Myocyte (in vitro differentiated cells): ENCODE measurements at regions not wholly inside any gene's neighbourhood (a gene's known extent, or its start where the extent isn't known, plus 50 kb on each side); places are given as distances from the start of the nearest gene placed in this dataset.

Experiments used
- DNase-seq: peaks from one replicate; pipeline ENCODE4 v3.0.0-alpha.2; 2012; ENCODE audit warnings: low read depth

GRCh38 chr12:118689793-118690192 is 291.5 kb upstream of the SRRM4 start:
- peak; percentile 8 for DNase-seq

- no peak for DNase-seq
Measured at GRCh38 chr12:118690506-118690905, 290.8 kb upstream of the SRRM4 start.

- no peak for DNase-seq
Measured at GRCh38 chr12:118694128-118694775, 287.1 kb upstream of the SRRM4 start.

- no peak for DNase-seq
Measured at GRCh38 chr12:118704527-118705241, 276.7 kb upstream of the SRRM4 start.

- DNase-seq, result no peak
Measured at GRCh38 chr12:118706437-118706836, 274.9 kb upstream of the SRRM4 start.

GRCh38 chr12:118709946-118710345 is 271.4 kb upstream of the SRRM4 start:
- no peak for DNase-seq

GRCh38 chr12:118711185-118711584 is 270.2 kb upstream of the SRRM4 start:
- DNase-seq, result no peak

GRCh38 chr12:118714051-118714460 is 267.3 kb upstream of the SRRM4 start:
- DNase-seq, result no peak

GRCh38 chr12:118714500-118714899 is 266.8 kb upstream of the SRRM4 start:
- no peak for DNase-seq

GRCh38 chr12:118715647-118716046 is 265.7 kb upstream of the SRRM4 start:
- no peak for DNase-seq

GRCh38 chr12:118727196-118727978 is 254.0 kb upstream of the SRRM4 start:
- no peak for DNase-seq

- DNase-seq, result no peak
Measured at GRCh38 chr12:118727979-118728366, 253.4 kb upstream of the SRRM4 start.

GRCh38 chr12:118734266-118734665 is 247.1 kb upstream of the SRRM4 start:
- no peak for DNase-seq

- DNase-seq, result no peak
Measured at GRCh38 chr12:118737985-118738540, 243.3 kb upstream of the SRRM4 start.

- no peak for DNase-seq
Measured at GRCh38 chr12:118741194-118741593, 240.1 kb upstream of the SRRM4 start.

GRCh38 chr12:118742431-118742830 is 238.9 kb upstream of the SRRM4 start:
- DNase-seq, result no peak

- no peak for DNase-seq
Measured at GRCh38 chr12:118743896-118744700, 237.2 kb upstream of the SRRM4 start.

- DNase-seq, result no peak
Measured at GRCh38 chr12:118746176-118746575, 235.2 kb upstream of the SRRM4 start.

GRCh38 chr12:118746960-118747359 is 234.4 kb upstream of the SRRM4 start:
- DNase-seq, result no peak

GRCh38 chr12:118747771-118748170 is 233.6 kb upstream of the SRRM4 start:
- no peak for DNase-seq
